SU-DHL-6 (cell line): ENCODE measurements at regions not wholly inside any gene's neighbourhood (a gene's known extent, or its start where the extent isn't known, plus 50 kb on each side); places are given as distances from the start of the nearest gene placed in this dataset.

ENCODE experiments used
- EZH2phosphoT487 ChIP-seq: fragments of 200-600 bp; sonication (generic), shearing (Covaris generic); conservative IDR thresholded peaks from 2 replicates; pipeline ENCODE4 v1.6.1; 2018; ENCODE audit warnings: mild to moderate bottlenecking, antibody characterized with exemption, low read length, moderate library complexity, mixed read lengths
- TF ChIP-seq, protein P1 (sequence below): fragments of 200-600 bp; sonication (generic); IDR thresholded peaks from one replicate; pipeline ENCODE4 v1.5.1; 2017; ENCODE audit warnings: antibody characterized with exemption, mild to moderate bottlenecking, low read length, moderate library complexity; ENCODE audit not compliant: insufficient read depth, poor library complexity, severe bottlenecking

DNA sequence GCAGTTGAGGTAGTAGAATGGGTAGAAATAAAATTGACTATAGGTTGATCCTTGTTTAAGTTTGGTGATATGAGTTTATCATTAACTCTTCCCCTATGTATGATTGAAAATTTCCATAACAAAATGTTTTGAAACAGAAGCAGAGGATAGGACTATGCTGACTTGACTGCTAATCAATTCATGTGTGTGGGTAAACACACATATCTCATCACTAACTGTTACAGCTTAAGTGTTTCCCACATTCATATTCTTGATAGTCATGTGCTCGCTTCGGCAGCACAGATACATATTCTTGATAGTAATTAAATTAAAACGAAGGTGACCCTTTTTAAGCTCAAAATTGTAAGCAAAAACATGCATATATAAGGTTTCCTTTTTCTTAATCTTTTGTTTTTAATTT, 68.2 kb upstream of the SAMSN1 start:
- TF ChIP-seq, protein P1, sequence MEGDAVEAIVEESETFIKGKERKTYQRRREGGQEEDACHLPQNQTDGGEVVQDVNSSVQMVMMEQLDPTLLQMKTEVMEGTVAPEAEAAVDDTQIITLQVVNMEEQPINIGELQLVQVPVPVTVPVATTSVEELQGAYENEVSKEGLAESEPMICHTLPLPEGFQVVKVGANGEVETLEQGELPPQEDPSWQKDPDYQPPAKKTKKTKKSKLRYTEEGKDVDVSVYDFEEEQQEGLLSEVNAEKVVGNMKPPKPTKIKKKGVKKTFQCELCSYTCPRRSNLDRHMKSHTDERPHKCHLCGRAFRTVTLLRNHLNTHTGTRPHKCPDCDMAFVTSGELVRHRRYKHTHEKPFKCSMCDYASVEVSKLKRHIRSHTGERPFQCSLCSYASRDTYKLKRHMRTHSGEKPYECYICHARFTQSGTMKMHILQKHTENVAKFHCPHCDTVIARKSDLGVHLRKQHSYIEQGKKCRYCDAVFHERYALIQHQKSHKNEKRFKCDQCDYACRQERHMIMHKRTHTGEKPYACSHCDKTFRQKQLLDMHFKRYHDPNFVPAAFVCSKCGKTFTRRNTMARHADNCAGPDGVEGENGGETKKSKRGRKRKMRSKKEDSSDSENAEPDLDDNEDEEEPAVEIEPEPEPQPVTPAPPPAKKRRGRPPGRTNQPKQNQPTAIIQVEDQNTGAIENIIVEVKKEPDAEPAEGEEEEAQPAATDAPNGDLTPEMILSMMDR: no peak
- no peak for TF ChIP-seq EZH2phosphoT487
